ENCODE measurements at regions not wholly inside any gene's neighbourhood (a gene's known extent, or its start where the extent isn't known, plus 50 kb on each side); places are given as distances from the start of the nearest gene placed in this dataset.

DNA sequence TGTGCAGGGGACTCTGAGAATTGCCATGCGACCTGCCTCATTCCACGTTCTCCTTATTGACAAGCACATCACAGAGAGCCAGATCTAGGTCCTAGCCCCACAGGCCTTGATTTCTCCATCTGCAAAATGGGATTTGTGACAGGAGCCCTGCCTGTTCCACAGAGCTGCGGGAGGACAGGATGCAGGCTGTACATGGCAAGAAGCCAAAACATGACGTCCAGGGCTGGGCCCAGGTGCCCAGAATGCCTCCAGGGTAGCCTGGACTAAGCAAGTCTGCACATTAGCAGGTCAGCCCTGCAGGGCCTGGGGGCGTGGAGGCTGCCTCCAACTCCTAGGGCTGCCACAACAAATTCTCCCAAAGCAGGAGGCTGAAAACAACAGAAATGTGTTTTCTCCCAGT lies 235.7 kb upstream of the SDK2 start:
- Histone ChIP-seq H3K36me3 (no peaks in the 10 kb centered on the region), H3K27ac (no peak overlapping the region), H3K4me3 (no peak overlapping the region), H3K27me3 (no peaks in the 10 kb centered on the region), H3K9me3 (no peaks in the 10 kb centered on the region), H3K4me1 (no peaks in the 10 kb centered on the region)
- TF ChIP-seq, protein P1, sequence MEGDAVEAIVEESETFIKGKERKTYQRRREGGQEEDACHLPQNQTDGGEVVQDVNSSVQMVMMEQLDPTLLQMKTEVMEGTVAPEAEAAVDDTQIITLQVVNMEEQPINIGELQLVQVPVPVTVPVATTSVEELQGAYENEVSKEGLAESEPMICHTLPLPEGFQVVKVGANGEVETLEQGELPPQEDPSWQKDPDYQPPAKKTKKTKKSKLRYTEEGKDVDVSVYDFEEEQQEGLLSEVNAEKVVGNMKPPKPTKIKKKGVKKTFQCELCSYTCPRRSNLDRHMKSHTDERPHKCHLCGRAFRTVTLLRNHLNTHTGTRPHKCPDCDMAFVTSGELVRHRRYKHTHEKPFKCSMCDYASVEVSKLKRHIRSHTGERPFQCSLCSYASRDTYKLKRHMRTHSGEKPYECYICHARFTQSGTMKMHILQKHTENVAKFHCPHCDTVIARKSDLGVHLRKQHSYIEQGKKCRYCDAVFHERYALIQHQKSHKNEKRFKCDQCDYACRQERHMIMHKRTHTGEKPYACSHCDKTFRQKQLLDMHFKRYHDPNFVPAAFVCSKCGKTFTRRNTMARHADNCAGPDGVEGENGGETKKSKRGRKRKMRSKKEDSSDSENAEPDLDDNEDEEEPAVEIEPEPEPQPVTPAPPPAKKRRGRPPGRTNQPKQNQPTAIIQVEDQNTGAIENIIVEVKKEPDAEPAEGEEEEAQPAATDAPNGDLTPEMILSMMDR (IDR thresholded peaks at IDR 0.05), result no peak
- no peak for TF ChIP-seq POLR2A (IDR thresholded peaks at IDR 0.05)
- DNase-seq (no peak), ATAC-seq (no peak)
- WGBS (ENCODE audit: insufficient coverage, low coverage, low lambda C conversion rate, missing lambda C conversion rate), result 65% methylated on average over 2 of the region's 5 CpGs
- intact Hi-C loops (cut with DNase I), result no loop called here

GRCh38 chr17:73882590-73882989 lies 238.3 kb upstream of the SDK2 start:
- TF ChIP-seq, protein P1 (IDR thresholded peaks at IDR 0.05), result no peak
- no peak for TF ChIP-seq POLR2A (IDR thresholded peaks at IDR 0.05)
- intact Hi-C loops (cut with DNase I), result no loop called here
- ATAC-seq, result no peak
- H3K4me1 ChIP-seq, result no peaks in the 10 kb centered on the region
- H3K36me3 ChIP-seq, result no peaks in the 10 kb centered on the region
- WGBS (ENCODE audit: insufficient coverage, low coverage, low lambda C conversion rate, missing lambda C conversion rate), result 29% methylated on average over 5 of the region's 5 CpGs
- no peak overlapping the region for H3K27ac ChIP-seq
- H3K4me3 ChIP-seq, result no peak overlapping the region
- no peaks in the 10 kb centered on the region for H3K9me3 ChIP-seq
- H3K27me3 ChIP-seq, result no peaks in the 10 kb centered on the region
- no peak for DNase-seq

GRCh38 chr17:73883175-73883574 lies 238.9 kb upstream of the SDK2 start:
- intact Hi-C loops (cut with DNase I), result no loop called here
- DNase-seq (no peak), ATAC-seq (no peak)
- Histone ChIP-seq H3K27ac (no peak overlapping the region), H3K36me3 (no peaks in the 10 kb centered on the region), H3K27me3 (no peaks in the 10 kb centered on the region), H3K4me3 (no peak overlapping the region), H3K4me1 (no peaks in the 10 kb centered on the region), H3K9me3 (no peaks in the 10 kb centered on the region)
- 52% methylated on average over 6 of the region's 10 CpGs for WGBS (ENCODE audit: insufficient coverage, low coverage, low lambda C conversion rate, missing lambda C conversion rate)
- TF ChIP-seq POLR2A (IDR thresholded peaks at IDR 0.05), result no peak
- TF ChIP-seq, protein P1 (IDR thresholded peaks at IDR 0.05), result no peak

- TF ChIP-seq, protein P1 (IDR thresholded peaks at IDR 0.05), result no peak
- no peak for TF ChIP-seq POLR2A (IDR thresholded peaks at IDR 0.05)
- no peak overlapping the region for H3K4me3 ChIP-seq
- WGBS (ENCODE audit: insufficient coverage, low coverage, low lambda C conversion rate, missing lambda C conversion rate), result 45% methylated on average over 2 of the region's 3 CpGs
- no peaks in the 10 kb centered on the region for H3K27me3 ChIP-seq
- H3K4me1 ChIP-seq, result no peaks in the 10 kb centered on the region
- H3K36me3 ChIP-seq, result no peaks in the 10 kb centered on the region
- DNase-seq, result no peak
- no peaks in the 10 kb centered on the region for H3K9me3 ChIP-seq
- no peak for ATAC-seq
- intact Hi-C loops (cut with DNase I), result no loop called here
- H3K27ac ChIP-seq, result no peak overlapping the region
Observed at GRCh38 chr17:73887739-73888138, 243.5 kb upstream of the SDK2 start.

DNA sequence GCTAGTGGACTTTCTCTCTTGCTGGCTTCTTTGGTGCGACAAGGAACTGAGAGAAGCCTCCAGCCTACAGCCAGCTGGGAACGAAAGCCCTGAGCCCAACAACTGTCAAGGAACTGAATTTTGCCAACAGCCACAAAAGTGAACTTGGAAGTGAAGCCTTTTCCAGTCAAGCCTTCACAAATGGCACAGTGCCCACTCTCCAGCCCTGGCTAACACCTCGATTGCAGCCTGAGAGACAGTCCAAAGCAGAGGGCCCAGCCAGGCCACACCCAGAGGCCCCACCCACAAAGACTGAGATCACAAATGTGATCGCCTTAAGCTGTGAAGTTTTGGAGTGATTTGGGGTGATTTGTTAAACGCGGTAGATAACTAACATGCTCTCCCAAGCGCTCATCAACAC lies 244.6 kb upstream of the SDK2 start:
- Histone ChIP-seq H3K4me1 (no peaks in the 10 kb centered on the region), H3K27me3 (no peaks in the 10 kb centered on the region), H3K9me3 (no peaks in the 10 kb centered on the region), H3K4me3 (no peak overlapping the region), H3K36me3 (no peaks in the 10 kb centered on the region), H3K27ac (no peak overlapping the region)
- DNase-seq (no peak), ATAC-seq (no peak)
- intact Hi-C loops (cut with DNase I), result no loop called here
- no peak for TF ChIP-seq POLR2A (IDR thresholded peaks at IDR 0.05)
- TF ChIP-seq, protein P1 (IDR thresholded peaks at IDR 0.05), result no peak
- 63% methylated on average over 6 of the region's 7 CpGs for WGBS (ENCODE audit: insufficient coverage, low coverage, low lambda C conversion rate, missing lambda C conversion rate)

Measured in right lobe of liver (tissue), 6 donors.